ENCODE measurements at regions not wholly inside any gene's neighbourhood (a gene's known extent, or its start where the extent isn't known, plus 50 kb on each side); places are given as distances from the start of the nearest gene placed in this dataset.

- H3K27me3 ChIP-seq (ENCODE audit: control insufficient read depth, insufficient read depth, low read length), result no peaks in the 10 kb centered on the region
- H3K4me3 ChIP-seq (ENCODE audit: low read depth, low read length), result no peak overlapping the region
- no peak for DNase-seq (ENCODE audit: low read depth)
- no peak for TF ChIP-seq CTCF (IDR thresholded peaks at IDR 0.05; ENCODE audit: insufficient read depth, low read length, severe bottlenecking)
- H3K36me3 ChIP-seq (ENCODE audit: control insufficient read depth, insufficient read depth, low read length), result no peaks in the 10 kb centered on the region
- FAIRE-seq, result no peak
Measured at GRCh38 chr18:3397786-3398185, 52.2 kb upstream of the TGIF1 start.

Measured in bronchial epithelial cell (primary cell).